ENCODE measurements at regions not wholly inside any gene's neighbourhood (a gene's known extent, or its start where the extent isn't known, plus 50 kb on each side); places are given as distances from the start of the nearest gene placed in this dataset.

GRCh38 chr2:160790738-160791137, 297.1 kb upstream of the RBMS1 start:
- DNase-seq (ENCODE audit: low read depth), result no peak
- no peak for TF ChIP-seq CTCF (IDR thresholded peaks at IDR 0.05; ENCODE audit: control insufficient read depth, insufficient read depth, low read depth, low read length, missing control alignments)
- H3K4me3 ChIP-seq (ENCODE audit: control insufficient read depth, low read depth, low read length), result no peak overlapping the region

GRCh38 chr2:160791884-160792283, 298.3 kb upstream of the RBMS1 start:
- no peak for TF ChIP-seq CTCF (IDR thresholded peaks at IDR 0.05; ENCODE audit: control insufficient read depth, insufficient read depth, low read depth, low read length, missing control alignments)
- DNase-seq (ENCODE audit: low read depth), result no peak
- H3K4me3 ChIP-seq (ENCODE audit: control insufficient read depth, low read depth, low read length), result no peak overlapping the region

- DNase-seq (ENCODE audit: low read depth), result no peak
- no peak overlapping the region for H3K4me3 ChIP-seq (ENCODE audit: control insufficient read depth, low read depth, low read length)
- TF ChIP-seq CTCF (IDR thresholded peaks at IDR 0.05; ENCODE audit: control insufficient read depth, insufficient read depth, low read depth, low read length, missing control alignments), result no peak
These were observed 299.2 kb upstream of the RBMS1 start for GRCh38 chr2:160792837-160793236.

- H3K4me3 ChIP-seq (ENCODE audit: control insufficient read depth, low read depth, low read length), result no peak overlapping the region
- no peak for DNase-seq (ENCODE audit: low read depth)
- no peak for TF ChIP-seq CTCF (IDR thresholded peaks at IDR 0.05; ENCODE audit: control insufficient read depth, insufficient read depth, low read depth, low read length, missing control alignments)
These were observed 301.3 kb upstream of the RBMS1 start for GRCh38 chr2:160794926-160795325.

GRCh38 chr2:160803881-160804280, 310.3 kb upstream of the RBMS1 start:
- H3K4me3 ChIP-seq (ENCODE audit: control insufficient read depth, low read depth, low read length), result no peak overlapping the region
- no peak for DNase-seq (ENCODE audit: low read depth)
- no peak for TF ChIP-seq CTCF (IDR thresholded peaks at IDR 0.05; ENCODE audit: control insufficient read depth, insufficient read depth, low read depth, low read length, missing control alignments)

GRCh38 chr2:160810406-160810805, 316.8 kb upstream of the RBMS1 start:
- DNase-seq (ENCODE audit: low read depth), result no peak
- no peak for TF ChIP-seq CTCF (IDR thresholded peaks at IDR 0.05; ENCODE audit: control insufficient read depth, insufficient read depth, low read depth, low read length, missing control alignments)

More at GRCh38 chr2:160810406-160810805, 316.8 kb upstream of the RBMS1 start:
- H3K4me3 ChIP-seq (ENCODE audit: control insufficient read depth, low read depth, low read length), result no peak overlapping the region

Measured in AG09309 (cell line).